Neural progenitor cell (in vitro differentiated cells): ENCODE measurements at regions not wholly inside any gene's neighbourhood (a gene's known extent, or its start where the extent isn't known, plus 50 kb on each side); places are given as distances from the start of the nearest gene placed in this dataset.
"Not testable (repeated sequence)": the region's sequence is repeated elsewhere in the genome, so short reads cannot be mapped to it uniquely, and the experiment has no call there.

Experiments used
- CTCF ChIP-seq: fragments of 200-600 bp; sonication (generic); IDR thresholded peaks from 2 replicates; pipeline ENCODE4 v1.5.1; 2017; ENCODE audit warnings: antibody characterized with exemption, mild to moderate bottlenecking
- EZH2 ChIP-seq: fragments of 200-600 bp; sonication (generic); IDR thresholded peaks from 2 replicates; pipeline ENCODE4 v1.6.1; 2017; ENCODE audit warnings: antibody characterized with exemption, mild to moderate bottlenecking, moderate library complexity
- EZH2phosphoT487 ChIP-seq: fragments of 200-600 bp; sonication (generic); IDR thresholded peaks from 2 replicates; pipeline ENCODE4 v1.6.1; 2017; ENCODE audit warnings: antibody characterized with exemption

- not testable (repeated sequence) for TF ChIP-seq CTCF, EZH2phosphoT487, EZH2
These were observed 146.3 kb upstream of the OR4E1 start for GRCh38 chr14:21819891-21820290.
